Muscle layer of duodenum (tissue), 2 donors: ENCODE measurements at regions not wholly inside any gene's neighbourhood (a gene's known extent, or its start where the extent isn't known, plus 50 kb on each side); places are given as distances from the start of the nearest gene placed in this dataset.
"Not testable (repeated sequence)": the region's sequence is repeated elsewhere in the genome, so short reads cannot be mapped to it uniquely, and the experiment has no call there.

ENCODE experiments used
- H3K27ac ChIP-seq: one replicate; pipeline ENCODE4 v1.7.0; 2013; ENCODE audit warnings: mild to moderate bottlenecking, low read length
- H3K27me3 ChIP-seq: one replicate; pipeline ENCODE4 v1.7.0; 2013; ENCODE audit warnings: low read depth, mild to moderate bottlenecking, control low read depth, low read length
- H3K36me3 ChIP-seq, 2 donors: one replicate each; pipeline ENCODE4 v1.7.0; 2013; ENCODE audit warnings: low read length in 2 of 2, control low read depth in 1 of 2, mild to moderate bottlenecking in 1 of 2; ENCODE audit not compliant: insufficient read depth in 2 of 2, control insufficient read depth in 1 of 2
- H3K4me1 ChIP-seq, 2 donors: one replicate each; pipeline ENCODE4 v1.7.0; 2013; ENCODE audit warnings: low read length in 2 of 2, mild to moderate bottlenecking in 2 of 2, control low read depth in 1 of 2, moderate library complexity in 1 of 2; ENCODE audit not compliant: insufficient read depth in 2 of 2, control insufficient read depth in 1 of 2
- H3K4me3 ChIP-seq, 2 donors: one replicate each; pipeline ENCODE4 v1.7.0; 2013; ENCODE audit warnings: low read length in 2 of 2, low read depth in 1 of 2, mild to moderate bottlenecking in 1 of 2
- H3K9me3 ChIP-seq, 2 donors: one replicate each; pipeline ENCODE4 v1.7.0; 2013; ENCODE audit warnings: low read length in 2 of 2, control low read depth in 1 of 2, mild to moderate bottlenecking in 1 of 2; ENCODE audit not compliant: control insufficient read depth in 1 of 2
- donor health status: healthy.

DNA sequence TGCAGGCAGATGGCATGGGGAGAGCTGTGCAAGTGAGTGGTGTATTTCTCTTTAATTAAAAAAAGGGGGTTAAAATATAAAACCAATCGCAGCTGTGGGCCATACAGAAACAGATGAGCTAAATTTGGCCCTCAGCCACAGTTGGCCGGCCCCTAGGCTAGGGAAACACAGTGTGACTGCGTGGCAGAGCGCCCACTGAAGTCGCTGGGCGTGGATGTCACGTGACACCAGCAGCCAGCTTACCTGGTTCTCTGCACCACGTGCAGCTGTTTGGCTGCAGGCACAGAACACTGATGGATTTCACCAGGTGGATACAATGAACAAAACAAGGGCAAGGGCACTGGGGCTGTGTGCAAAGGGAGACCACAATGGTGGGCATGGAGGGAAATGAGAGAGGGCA is 119.3 kb upstream of the ZNF746 start:
- Histone ChIP-seq H3K27ac (no peak overlapping the region), H3K27me3 (no peaks in the 10 kb centered on the region), H3K4me3 (no peak overlapping the region), H3K4me1 (no peaks in the 10 kb centered on the region), H3K36me3 (peaks cover 48 to 86% of the 10 kb centered on the region in 2 donors), H3K9me3 (no peaks in the 10 kb centered on the region)

DNA sequence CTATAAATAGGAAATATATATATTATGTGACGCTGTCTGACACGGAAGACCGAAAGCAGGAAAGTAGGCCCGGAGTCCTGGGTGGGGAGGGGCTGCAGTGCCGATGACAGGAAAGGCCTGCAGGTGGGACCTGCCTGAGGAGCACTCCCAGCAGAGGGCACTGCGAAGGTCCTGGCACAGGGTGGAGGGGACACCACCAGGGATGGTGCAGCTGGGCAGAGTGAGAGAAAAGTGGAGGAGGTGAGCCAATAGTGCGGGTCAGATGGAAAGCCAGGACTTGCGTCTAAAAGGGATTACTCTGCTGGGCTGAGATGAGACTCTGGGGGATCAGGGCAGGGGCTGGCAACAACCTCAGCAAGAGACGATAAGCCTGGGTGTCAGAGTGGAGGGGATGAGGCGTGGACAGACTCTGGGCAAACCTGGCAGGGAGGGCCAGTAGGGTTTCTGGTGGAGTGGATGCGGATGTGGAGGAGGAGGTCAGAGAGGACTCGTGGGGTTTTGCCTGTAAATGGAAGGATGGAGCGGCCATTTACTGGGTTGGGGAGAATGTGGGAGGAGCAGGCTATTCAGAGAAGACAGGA is 118.2 kb upstream of the ZNF746 start:
- H3K9me3 ChIP-seq = no peaks in the 10 kb centered on the region
- H3K4me3 ChIP-seq = no peak overlapping the region
- no peaks in the 10 kb centered on the region for H3K4me1 ChIP-seq
- peaks cover 55 to 93% of the 10 kb centered on the region in 2 donors for H3K36me3 ChIP-seq
- H3K27ac ChIP-seq = no peak overlapping the region
- no peaks in the 10 kb centered on the region for H3K27me3 ChIP-seq

DNA sequence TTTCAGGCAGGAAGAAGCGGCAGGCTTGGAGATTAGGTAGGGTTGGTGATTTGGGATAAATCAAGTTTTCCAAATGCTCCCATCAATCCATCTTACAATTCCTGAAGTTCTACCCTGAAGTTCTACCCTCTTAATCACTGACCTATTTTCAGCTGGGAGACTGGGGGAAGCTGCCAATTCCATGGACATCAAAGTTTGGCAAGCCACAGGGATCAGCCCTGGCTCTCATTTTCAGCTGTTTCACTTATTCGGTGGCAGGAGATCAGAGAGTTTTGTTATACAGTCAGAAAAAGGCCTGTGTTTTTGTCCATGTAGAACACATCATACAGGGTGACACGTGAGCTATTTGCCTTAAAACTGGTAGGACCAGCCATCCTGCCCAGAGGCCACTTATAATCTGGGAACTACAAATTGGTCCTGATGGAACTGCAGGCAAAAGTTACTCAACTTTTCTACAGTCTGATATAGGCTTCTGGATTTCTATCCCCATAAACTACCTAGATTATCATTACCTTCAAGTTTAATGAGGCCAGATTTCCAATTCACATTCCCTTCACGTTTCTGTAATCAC is 112.9 kb upstream of the ZNF746 start:
- Histone ChIP-seq H3K27ac (no peak overlapping the region), H3K27me3 (no peaks in the 10 kb centered on the region), H3K4me1 (no peaks in the 10 kb centered on the region), H3K9me3 (no peaks in the 10 kb centered on the region), H3K4me3 (no peak overlapping the region), H3K36me3 (peaks cover 42 to 81% of the 10 kb centered on the region in 2 donors)

DNA sequence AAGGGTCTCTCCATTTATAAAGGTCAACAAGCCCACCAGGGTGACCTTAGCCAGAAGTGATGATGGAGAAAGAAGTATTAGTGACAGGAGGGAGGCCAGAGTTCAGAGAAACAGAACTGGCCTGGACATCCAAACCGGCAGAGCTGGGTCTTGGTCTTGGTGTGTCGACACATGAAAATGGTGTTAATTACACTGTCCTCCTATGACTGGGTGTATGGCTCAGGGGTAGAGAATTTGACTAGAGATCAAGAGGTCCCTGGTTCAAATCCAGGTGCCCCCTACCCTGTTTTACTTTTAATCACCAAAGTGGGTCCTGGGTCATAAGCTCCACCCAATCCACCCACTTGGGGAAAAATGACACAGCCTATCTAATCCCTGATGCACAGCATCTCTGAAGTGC is 110.6 kb upstream of the ZNF746 start:
- Histone ChIP-seq H3K36me3 (peaks cover 37 to 68% of the 10 kb centered on the region in 2 donors), H3K4me1 (no peaks in the 10 kb centered on the region), H3K4me3 (no peak overlapping the region), H3K27me3 (no peaks in the 10 kb centered on the region), H3K27ac (no peak overlapping the region), H3K9me3 (no peaks in the 10 kb centered on the region)

DNA sequence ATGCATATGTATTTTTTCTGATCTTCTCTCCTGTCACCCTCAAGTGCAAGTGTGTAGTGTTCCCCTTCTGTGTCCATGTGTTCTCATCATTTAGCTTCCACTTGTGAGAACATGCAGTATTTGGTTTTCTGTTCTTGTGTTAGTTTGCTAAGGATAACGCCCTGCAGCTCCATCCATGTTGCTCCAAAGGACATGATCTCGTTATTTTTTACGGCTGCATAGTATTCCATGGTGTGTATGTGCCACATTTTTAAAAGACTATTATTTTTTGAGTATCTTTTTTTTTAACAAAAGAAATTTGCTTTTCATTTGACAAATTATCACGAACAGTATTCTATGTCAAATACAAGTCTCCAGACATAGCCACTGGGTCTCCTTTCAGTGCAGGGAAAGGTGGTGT is 110.1 kb upstream of the ZNF746 start:
- Histone ChIP-seq H3K36me3 (peaks cover 35 to 68% of the 10 kb centered on the region in 2 donors), H3K4me3 (no peak overlapping the region), H3K4me1 (no peaks in the 10 kb centered on the region), H3K27me3 (no peaks in the 10 kb centered on the region), H3K9me3 (no peaks in the 10 kb centered on the region), H3K27ac (no peak overlapping the region)

DNA sequence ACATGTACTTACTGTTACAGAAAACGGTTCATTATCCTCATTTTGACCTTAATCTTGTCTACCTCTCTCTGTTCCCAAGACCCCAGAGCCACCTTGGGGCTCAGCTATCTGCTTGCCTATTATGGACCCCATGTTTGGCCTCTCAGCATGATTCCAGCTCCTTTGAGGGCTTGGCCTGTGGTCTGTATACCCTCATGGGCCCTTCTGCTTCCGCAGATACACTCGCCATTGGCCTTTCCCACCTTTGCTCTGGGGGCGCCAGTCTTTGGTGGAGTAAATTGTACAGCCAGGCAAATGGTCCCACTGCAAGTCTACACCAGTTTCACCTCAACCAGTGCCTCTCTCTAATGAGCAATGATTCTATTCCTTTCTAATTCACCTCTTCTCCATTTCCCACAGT is 109.2 kb upstream of the ZNF746 start:
- Histone ChIP-seq H3K27me3 (no peaks in the 10 kb centered on the region), H3K9me3 (no peaks in the 10 kb centered on the region), H3K4me1 (no peaks in the 10 kb centered on the region), H3K27ac (no peak overlapping the region), H3K4me3 (no peak overlapping the region), H3K36me3 (peaks cover 26 to 68% of the 10 kb centered on the region in 2 donors)

DNA sequence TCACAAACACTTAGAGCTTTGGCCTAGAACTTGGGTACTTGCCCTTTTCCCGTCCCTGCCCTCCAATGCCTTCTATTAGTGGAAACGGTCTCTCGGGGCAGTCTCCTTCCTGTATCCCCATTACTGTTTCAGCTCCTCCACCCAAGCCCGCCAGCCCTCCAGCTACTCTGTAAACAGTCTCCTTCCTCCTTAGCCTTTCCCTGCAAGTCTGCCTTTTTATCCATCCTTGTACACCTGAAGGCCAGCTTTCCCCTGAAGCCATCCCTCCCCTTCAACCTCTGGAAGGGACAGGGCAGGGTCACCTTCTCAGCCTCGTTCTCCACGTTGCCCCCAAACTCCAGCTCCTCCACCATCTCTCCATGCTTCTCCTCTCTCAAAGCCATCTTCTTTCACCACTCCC is 108.1 kb upstream of the ZNF746 start:
- H3K4me1 ChIP-seq = no peaks in the 10 kb centered on the region
- no peaks in the 10 kb centered on the region for H3K9me3 ChIP-seq
- H3K27ac ChIP-seq = no peak overlapping the region
- H3K4me3 ChIP-seq = no peak overlapping the region
- H3K36me3 ChIP-seq = peaks cover 17 to 60% of the 10 kb centered on the region in 2 donors
- no peaks in the 10 kb centered on the region for H3K27me3 ChIP-seq

DNA sequence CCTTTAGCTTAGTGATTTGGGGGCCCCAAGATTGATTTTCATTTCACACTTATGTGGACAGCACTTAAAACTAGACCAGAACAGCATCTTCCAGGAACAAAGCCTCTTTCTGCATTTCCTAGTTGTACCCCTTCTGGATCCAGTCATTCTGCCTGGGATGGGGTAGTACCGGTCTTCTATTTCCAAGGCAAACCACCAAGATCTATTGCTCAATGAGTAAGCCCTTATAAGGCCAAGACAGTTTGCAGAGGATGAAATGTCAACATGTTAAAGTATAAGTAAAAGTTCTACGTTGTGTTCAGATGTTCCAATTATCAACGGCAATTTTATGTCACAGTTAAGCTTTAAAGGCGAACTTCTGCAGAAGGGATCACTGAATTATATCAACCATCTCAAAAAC is 106.9 kb upstream of the ZNF746 start:
- Histone ChIP-seq H3K9me3 (no peaks in the 10 kb centered on the region), H3K4me3 (no peak overlapping the region), H3K27ac (no peak overlapping the region), H3K27me3 (no peaks in the 10 kb centered on the region), H3K36me3 (peaks cover 14 to 49% of the 10 kb centered on the region in 2 donors), H3K4me1 (no peaks in the 10 kb centered on the region)

DNA sequence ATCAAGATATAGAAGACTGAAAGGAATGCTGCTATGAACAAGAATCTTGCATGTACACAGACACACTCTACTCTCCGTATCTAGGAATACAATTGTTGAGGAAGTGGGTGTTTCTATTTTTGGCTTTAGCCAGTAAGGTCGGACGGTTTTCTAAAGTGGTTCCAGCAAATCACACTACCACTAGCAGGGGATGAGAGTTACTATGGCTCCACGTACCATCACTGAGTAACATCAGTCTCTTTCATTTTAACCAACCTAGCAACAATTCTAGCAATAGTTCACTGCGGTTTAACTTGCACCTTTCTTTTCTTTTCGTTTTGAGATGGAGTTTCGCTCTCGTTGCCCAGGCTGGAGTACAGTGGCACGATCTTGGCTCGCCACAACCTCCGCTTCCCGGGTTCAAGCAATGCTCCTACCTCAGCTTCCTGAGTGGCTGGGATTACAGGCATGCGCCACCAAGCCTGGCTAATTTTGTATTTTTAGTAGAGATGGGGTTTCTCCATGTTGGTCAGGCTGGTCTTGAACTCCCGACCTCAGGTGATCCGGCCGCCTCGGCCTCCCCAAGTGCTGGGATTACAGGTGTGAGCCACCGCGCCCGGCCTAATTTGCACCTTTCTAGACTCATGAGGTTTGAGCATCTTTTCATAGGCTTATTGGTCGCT is 103.2 kb upstream of the ZNF746 start:
- H3K27me3 ChIP-seq, H3K4me3 ChIP-seq, H3K4me1 ChIP-seq, H3K27ac ChIP-seq, H3K9me3 ChIP-seq: not testable (repeated sequence)
- peaks cover 11 to 44% of the 10 kb centered on the region in 2 donors for H3K36me3 ChIP-seq

DNA sequence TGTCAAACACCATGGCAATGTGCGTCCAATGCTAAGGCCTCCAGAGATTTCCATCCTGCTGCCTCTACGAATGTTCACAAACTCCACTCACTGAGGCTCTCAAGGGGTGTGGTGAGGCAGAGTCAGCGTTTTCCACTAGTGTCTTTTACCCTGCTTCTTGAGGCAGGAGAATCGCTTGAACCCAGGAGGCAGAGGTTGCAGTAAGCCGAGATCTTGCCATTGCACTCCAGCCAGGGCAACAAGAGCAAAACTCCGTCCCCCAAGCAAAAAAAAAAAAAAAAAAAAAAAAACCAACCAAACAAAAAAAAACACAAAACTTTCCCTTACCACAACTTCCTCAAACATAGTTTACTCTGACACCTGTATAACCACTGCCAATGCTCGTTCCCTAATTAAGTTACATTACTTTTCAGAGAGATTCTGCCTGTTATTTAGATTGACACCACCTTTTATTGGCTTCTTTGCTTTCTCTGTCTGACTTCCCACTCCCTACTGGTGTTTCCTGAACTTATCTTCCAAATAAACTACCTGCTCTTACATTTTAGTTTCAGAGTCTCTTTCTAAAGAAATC is 102.1 kb upstream of the ZNF746 start:
- H3K36me3 ChIP-seq = peaks cover 20 to 46% of the 10 kb centered on the region in 2 donors
- H3K27me3 ChIP-seq = no peaks in the 10 kb centered on the region
- no peak overlapping the region for H3K27ac ChIP-seq
- H3K9me3 ChIP-seq = no peaks in the 10 kb centered on the region
- H3K4me1 ChIP-seq = no peaks in the 10 kb centered on the region
- no peak overlapping the region for H3K4me3 ChIP-seq

DNA sequence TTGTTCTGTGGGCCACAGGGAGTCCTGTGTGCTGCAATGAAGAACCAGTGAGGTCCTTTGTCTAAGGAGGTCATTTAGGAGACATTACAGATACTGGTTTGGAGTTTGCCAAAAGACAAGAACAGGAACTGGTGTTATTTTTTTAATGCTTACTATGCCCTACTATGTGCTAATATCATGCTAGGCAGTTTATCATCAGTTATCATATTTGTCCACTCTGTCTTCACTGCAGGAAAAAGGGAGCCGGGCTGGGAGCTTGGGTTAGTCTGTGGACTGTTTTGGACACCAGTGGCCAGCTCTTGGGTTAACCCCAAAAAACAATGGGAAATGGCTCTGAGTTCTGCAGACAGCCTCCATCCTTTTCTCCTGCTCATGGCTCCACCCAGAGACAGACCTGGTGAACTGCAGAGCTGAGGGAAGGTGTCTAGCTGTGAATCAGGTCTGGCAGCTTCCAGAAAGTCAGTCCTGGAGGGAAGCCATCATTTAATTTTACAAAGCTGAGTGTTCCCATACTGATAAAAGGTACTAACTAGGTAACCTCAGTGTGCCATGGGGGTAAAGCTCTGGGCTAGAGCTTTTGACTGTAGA is 101.2 kb upstream of the ZNF746 start:
- H3K27me3 ChIP-seq = no peaks in the 10 kb centered on the region
- no peaks in the 10 kb centered on the region for H3K4me1 ChIP-seq
- H3K9me3 ChIP-seq = no peaks in the 10 kb centered on the region
- H3K27ac ChIP-seq = no peak overlapping the region
- peaks cover 20 to 46% of the 10 kb centered on the region in 2 donors for H3K36me3 ChIP-seq
- H3K4me3 ChIP-seq = no peak overlapping the region
